HCT116 (cell line): ENCODE measurements at regions not wholly inside any gene's neighbourhood (a gene's known extent, or its start where the extent isn't known, plus 50 kb on each side); places are given as distances from the start of the nearest gene placed in this dataset.

Source experiments
- CBX3 ChIP-seq: IDR thresholded peaks from 2 replicates; pipeline ENCODE4 v1.6.1; 2012; ENCODE audit warnings: low read depth
- EZH2 ChIP-seq: fragments of 200-600 bp; sonication (generic); IDR thresholded peaks from 2 replicates; pipeline ENCODE4 v1.6.1; 2017; ENCODE audit warnings: antibody characterized with exemption, mixed run types
- EZH2phosphoT487 ChIP-seq: fragments of 200-600 bp; IDR thresholded peaks from 2 replicates; pipeline ENCODE4 v1.6.1; 2018; ENCODE audit warnings: antibody characterized with exemption, borderline replicate concordance
- JUND ChIP-seq: IDR thresholded peaks from 2 replicates; pipeline ENCODE4 v1.6.1; 2012
- POLR2A ChIP-seq: IDR thresholded peaks from 2 replicates; pipeline ENCODE4 v1.7.0; 2011; ENCODE audit warnings: borderline replicate concordance; ENCODE audit not compliant: insufficient read depth, insufficient read length; ENCODE audit errors: extremely low read depth
- POLR2AphosphoS5 ChIP-seq: IDR thresholded peaks from 2 replicates; pipeline ENCODE4 v1.6.1; 2011; ENCODE audit warnings: mild to moderate bottlenecking, low read depth, low read length, moderate library complexity
- RAD21 ChIP-seq: IDR thresholded peaks from 2 replicates; pipeline ENCODE4 v1.6.1; 2012; ENCODE audit warnings: low read depth, mild to moderate bottlenecking
- SRF ChIP-seq: IDR thresholded peaks from 2 replicates; pipeline ENCODE4 v1.6.1; 2012; ENCODE audit warnings: low read depth
- TCF7L2 ChIP-seq: IDR thresholded peaks from 2 replicates; pipeline ENCODE4 v1.7.0; 2011; ENCODE audit warnings: borderline replicate concordance, inconsistent platforms; ENCODE audit not compliant: insufficient read depth, insufficient read length; ENCODE audit errors: extremely low read depth
- ZFX ChIP-seq: fragments of 450-650 bp; IDR thresholded peaks from 2 replicates; pipeline ENCODE4 v1.6.1; 2017
- TF ChIP-seq, protein P1 (sequence below), 3 experiments: fragments of 200-600 bp in 1 of 3; sonication (generic) in 1 of 3; IDR thresholded peaks in 2 of 3; conservative IDR thresholded peaks in 1 of 3; 2 replicates each; pipeline ENCODE4 v1.5.1; 2012 to 2017; ENCODE audit warnings: low read depth in 2 of 3, low read length in 2 of 3, antibody characterized with exemption in 1 of 3, borderline replicate concordance in 1 of 3, control low read depth in 1 of 3, mild to moderate bottlenecking in 1 of 3, mixed read lengths in 1 of 3, mixed run types in 1 of 3, moderate library complexity in 1 of 3; ENCODE audit not compliant: insufficient read depth in 1 of 3
- TF ChIP-seq, protein P2 (sequence below): IDR thresholded peaks from 2 replicates; pipeline ENCODE4 v1.6.1; 2012
- TF ChIP-seq, protein P3 (sequence below): IDR thresholded peaks from 2 replicates; pipeline ENCODE4 v1.6.1; 2012; ENCODE audit warnings: low read depth
- TF ChIP-seq, protein P4 (sequence below): IDR thresholded peaks from 2 replicates; pipeline ENCODE4 v1.6.1; 2012

DNA sequence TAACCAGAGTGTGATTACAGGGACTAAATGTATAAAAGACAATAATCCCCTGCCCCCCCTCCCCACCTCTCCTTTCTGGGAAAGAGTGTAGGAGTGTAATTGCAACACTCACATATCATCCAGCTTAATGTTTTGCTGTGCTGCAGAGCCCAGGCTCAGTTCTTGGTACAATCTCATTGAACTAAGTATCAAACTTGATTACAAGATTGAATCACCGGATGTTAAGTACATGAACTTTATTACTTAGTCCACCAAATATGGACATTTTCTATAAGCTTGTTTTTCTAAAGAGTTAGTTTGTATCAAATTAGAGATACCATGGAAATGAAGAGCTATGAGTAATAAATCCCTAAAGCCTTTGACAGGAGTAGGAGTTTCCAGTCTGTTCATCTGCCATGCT lies 559.1 kb downstream of the ZNF674 start:
- TF ChIP-seq, protein P1, sequence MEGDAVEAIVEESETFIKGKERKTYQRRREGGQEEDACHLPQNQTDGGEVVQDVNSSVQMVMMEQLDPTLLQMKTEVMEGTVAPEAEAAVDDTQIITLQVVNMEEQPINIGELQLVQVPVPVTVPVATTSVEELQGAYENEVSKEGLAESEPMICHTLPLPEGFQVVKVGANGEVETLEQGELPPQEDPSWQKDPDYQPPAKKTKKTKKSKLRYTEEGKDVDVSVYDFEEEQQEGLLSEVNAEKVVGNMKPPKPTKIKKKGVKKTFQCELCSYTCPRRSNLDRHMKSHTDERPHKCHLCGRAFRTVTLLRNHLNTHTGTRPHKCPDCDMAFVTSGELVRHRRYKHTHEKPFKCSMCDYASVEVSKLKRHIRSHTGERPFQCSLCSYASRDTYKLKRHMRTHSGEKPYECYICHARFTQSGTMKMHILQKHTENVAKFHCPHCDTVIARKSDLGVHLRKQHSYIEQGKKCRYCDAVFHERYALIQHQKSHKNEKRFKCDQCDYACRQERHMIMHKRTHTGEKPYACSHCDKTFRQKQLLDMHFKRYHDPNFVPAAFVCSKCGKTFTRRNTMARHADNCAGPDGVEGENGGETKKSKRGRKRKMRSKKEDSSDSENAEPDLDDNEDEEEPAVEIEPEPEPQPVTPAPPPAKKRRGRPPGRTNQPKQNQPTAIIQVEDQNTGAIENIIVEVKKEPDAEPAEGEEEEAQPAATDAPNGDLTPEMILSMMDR (IDR thresholded peaks at IDR 0.05 in 2 of 3, conservative IDR thresholded peaks at IDR 0.05 in 1 of 3; ENCODE audit: borderline replicate concordance in 1 of 3, insufficient read depth in 1 of 3, low read depth in 2 of 3, low read length in 2 of 3), result no peak
- no peak for TF ChIP-seq ZFX
- no peak for TF ChIP-seq TCF7L2
- no peak for TF ChIP-seq SRF
- no peak for TF ChIP-seq EZH2
- TF ChIP-seq POLR2A, result no peak
- no peak for TF ChIP-seq EZH2phosphoT487
- TF ChIP-seq, protein P2, sequence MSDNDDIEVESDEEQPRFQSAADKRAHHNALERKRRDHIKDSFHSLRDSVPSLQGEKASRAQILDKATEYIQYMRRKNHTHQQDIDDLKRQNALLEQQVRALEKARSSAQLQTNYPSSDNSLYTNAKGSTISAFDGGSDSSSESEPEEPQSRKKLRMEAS, result no peak
- TF ChIP-seq, protein P3, sequence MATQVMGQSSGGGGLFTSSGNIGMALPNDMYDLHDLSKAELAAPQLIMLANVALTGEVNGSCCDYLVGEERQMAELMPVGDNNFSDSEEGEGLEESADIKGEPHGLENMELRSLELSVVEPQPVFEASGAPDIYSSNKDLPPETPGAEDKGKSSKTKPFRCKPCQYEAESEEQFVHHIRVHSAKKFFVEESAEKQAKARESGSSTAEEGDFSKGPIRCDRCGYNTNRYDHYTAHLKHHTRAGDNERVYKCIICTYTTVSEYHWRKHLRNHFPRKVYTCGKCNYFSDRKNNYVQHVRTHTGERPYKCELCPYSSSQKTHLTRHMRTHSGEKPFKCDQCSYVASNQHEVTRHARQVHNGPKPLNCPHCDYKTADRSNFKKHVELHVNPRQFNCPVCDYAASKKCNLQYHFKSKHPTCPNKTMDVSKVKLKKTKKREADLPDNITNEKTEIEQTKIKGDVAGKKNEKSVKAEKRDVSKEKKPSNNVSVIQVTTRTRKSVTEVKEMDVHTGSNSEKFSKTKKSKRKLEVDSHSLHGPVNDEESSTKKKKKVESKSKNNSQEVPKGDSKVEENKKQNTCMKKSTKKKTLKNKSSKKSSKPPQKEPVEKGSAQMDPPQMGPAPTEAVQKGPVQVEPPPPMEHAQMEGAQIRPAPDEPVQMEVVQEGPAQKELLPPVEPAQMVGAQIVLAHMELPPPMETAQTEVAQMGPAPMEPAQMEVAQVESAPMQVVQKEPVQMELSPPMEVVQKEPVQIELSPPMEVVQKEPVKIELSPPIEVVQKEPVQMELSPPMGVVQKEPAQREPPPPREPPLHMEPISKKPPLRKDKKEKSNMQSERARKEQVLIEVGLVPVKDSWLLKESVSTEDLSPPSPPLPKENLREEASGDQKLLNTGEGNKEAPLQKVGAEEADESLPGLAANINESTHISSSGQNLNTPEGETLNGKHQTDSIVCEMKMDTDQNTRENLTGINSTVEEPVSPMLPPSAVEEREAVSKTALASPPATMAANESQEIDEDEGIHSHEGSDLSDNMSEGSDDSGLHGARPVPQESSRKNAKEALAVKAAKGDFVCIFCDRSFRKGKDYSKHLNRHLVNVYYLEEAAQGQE, result no peak
- TF ChIP-seq RAD21, result no peak
- TF ChIP-seq JUND, result no peak
- no peak for TF ChIP-seq CBX3
- TF ChIP-seq POLR2AphosphoS5, result no peak
- TF ChIP-seq, protein P4, sequence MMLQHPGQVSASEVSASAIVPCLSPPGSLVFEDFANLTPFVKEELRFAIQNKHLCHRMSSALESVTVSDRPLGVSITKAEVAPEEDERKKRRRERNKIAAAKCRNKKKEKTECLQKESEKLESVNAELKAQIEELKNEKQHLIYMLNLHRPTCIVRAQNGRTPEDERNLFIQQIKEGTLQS, result no peak
